HL-60 (cell line): ENCODE measurements at regions not wholly inside any gene's neighbourhood (a gene's known extent, or its start where the extent isn't known, plus 50 kb on each side); places are given as distances from the start of the nearest gene placed in this dataset.

ENCODE experiments used
- CTCF ChIP-seq: IDR thresholded peaks from one replicate; pipeline ENCODE4 v1.5.1; 2011; ENCODE audit warnings: low read length, control low read depth, inconsistent platforms; ENCODE audit not compliant: insufficient read depth
- GABPA ChIP-seq: IDR thresholded peaks from 2 replicates; pipeline ENCODE4 v1.6.1; 2012; ENCODE audit warnings: low read depth
- POLR2AphosphoS5 ChIP-seq: IDR thresholded peaks from 2 replicates; pipeline ENCODE4 v1.6.1; 2012; ENCODE audit warnings: low read depth
- REST ChIP-seq: IDR thresholded peaks from 2 replicates; pipeline ENCODE4 v1.6.1; 2012; ENCODE audit warnings: low read depth; ENCODE audit not compliant: insufficient replicate concordance
- SPI1 ChIP-seq: IDR thresholded peaks from 2 replicates; pipeline ENCODE4 v1.6.1; 2012; ENCODE audit warnings: low read depth, mild to moderate bottlenecking, borderline replicate concordance

GRCh38 chr2:23323917-23324680 is 60.9 kb upstream of the KLHL29 start:
- TF ChIP-seq POLR2AphosphoS5 (no peak), CTCF (no peak), GABPA (no peak), REST (no peak), SPI1 (no peak)
